OCI-LY1 (cell line): ENCODE measurements at regions not wholly inside any gene's neighbourhood (a gene's known extent, or its start where the extent isn't known, plus 50 kb on each side); places are given as distances from the start of the nearest gene placed in this dataset.

Experiments
- H2AFZ ChIP-seq: fragments of 200-600 bp; sonication (generic), shearing (Covaris generic); 2 replicates; pipeline ENCODE4 v1.6.0; 2014; ENCODE audit warnings: antibody characterized with exemption, mild to moderate bottlenecking, low read length
- H3F3A ChIP-seq: fragments of 200-600 bp; sonication (generic), shearing (Covaris generic); 2 replicates; pipeline ENCODE4 v1.6.0; 2014; ENCODE audit warnings: mild to moderate bottlenecking, antibody characterized with exemption, low read length, moderate library complexity; ENCODE audit not compliant: insufficient read depth
- H3K27ac ChIP-seq: fragments of 200-600 bp; sonication (generic); 2 replicates; pipeline ENCODE4 v1.5.1; 2014; ENCODE audit warnings: low read length, mixed run types, mild to moderate bottlenecking, low read depth; ENCODE audit not compliant: poor library complexity, severe bottlenecking
- H3K27me3 ChIP-seq: fragments of 200-600 bp; sonication (generic); 2 replicates; pipeline ENCODE4 v1.6.0; 2014; ENCODE audit warnings: antibody characterized with exemption, mild to moderate bottlenecking, low read length, moderate library complexity; ENCODE audit not compliant: insufficient read depth
- H3K36me3 ChIP-seq: fragments of 200-600 bp; sonication (generic); 2 replicates; pipeline ENCODE4 v1.6.1; 2014; ENCODE audit warnings: mild to moderate bottlenecking, antibody characterized with exemption, low read length, moderate library complexity, mixed read lengths; ENCODE audit not compliant: insufficient read depth
- H3K4me1 ChIP-seq: fragments of 200-600 bp; sonication (generic); 2 replicates; pipeline ENCODE4 v1.5.1; 2014; ENCODE audit warnings: mild to moderate bottlenecking, low read length, moderate library complexity; ENCODE audit not compliant: insufficient read depth, severe bottlenecking
- H3K4me2 ChIP-seq: fragments of 200-600 bp; sonication (generic), shearing (Covaris generic); 2 replicates; pipeline ENCODE4 v1.6.1; 2014; ENCODE audit warnings: low read length
- H3K4me3 ChIP-seq: fragments of 200-600 bp; sonication (generic); 2 replicates; pipeline ENCODE4 v1.5.1; 2014; ENCODE audit warnings: low read length, low read depth, mild to moderate bottlenecking, mixed read lengths; ENCODE audit not compliant: poor library complexity, severe bottlenecking
- H3K79me2 ChIP-seq: fragments of 200-600 bp; shearing (Covaris generic); 2 replicates; pipeline ENCODE4 v1.6.1; 2016; ENCODE audit warnings: mixed run types, low read length, mixed read lengths; ENCODE audit not compliant: insufficient read depth
- H3K9ac ChIP-seq: fragments of 200-600 bp; sonication (generic), shearing (Covaris generic); 2 replicates; pipeline ENCODE4 v1.6.1; 2014; ENCODE audit warnings: mild to moderate bottlenecking, low read length, mixed read lengths
- H3K9me2 ChIP-seq: fragments of 200-600 bp; sonication (generic), shearing (Covaris generic); 2 replicates; pipeline ENCODE4 v1.6.1; 2014; ENCODE audit warnings: low read depth, mild to moderate bottlenecking, low read length, mixed read lengths
- H3K9me3 ChIP-seq: fragments of 200-600 bp; shearing (Covaris generic); 2 replicates; pipeline ENCODE4 v1.6.1; 2014; ENCODE audit warnings: low read length, mixed read lengths
- H4K20me1 ChIP-seq: fragments of 200-600 bp; sonication (generic), shearing (Covaris generic); 2 replicates; pipeline ENCODE4 v1.6.0; 2016; ENCODE audit warnings: mild to moderate bottlenecking, low read length; ENCODE audit not compliant: insufficient read depth
- CTCF ChIP-seq: fragments of 200-600 bp; sonication (generic), shearing (Covaris generic); IDR thresholded peaks from 2 replicates; pipeline ENCODE4 v1.5.1; 2017; ENCODE audit warnings: mild to moderate bottlenecking, antibody characterized with exemption, low read length, moderate library complexity, mixed read lengths
- EZH2 ChIP-seq: fragments of 200-600 bp; sonication (generic), shearing (Covaris generic); IDR thresholded peaks from 2 replicates; pipeline ENCODE4 v1.8.0; 2017; ENCODE audit warnings: borderline replicate concordance, mixed run types, mild to moderate bottlenecking, antibody characterized with exemption, low read length, moderate library complexity, mixed read lengths

- no peaks in the 10 kb centered on the region for H3K4me1 ChIP-seq
- no peak overlapping the region for H3K9ac ChIP-seq
- H4K20me1 ChIP-seq = no peaks in the 10 kb centered on the region
- no peaks in the 10 kb centered on the region for H3K9me2 ChIP-seq
- no peaks in the 10 kb centered on the region for H3K9me3 ChIP-seq
- no peaks in the 10 kb centered on the region for H3F3A ChIP-seq
- H3K79me2 ChIP-seq = no peaks in the 10 kb centered on the region
- H3K4me3 ChIP-seq = no peak overlapping the region
- no peaks in the 10 kb centered on the region for H3K27me3 ChIP-seq
- no peak overlapping the region for H3K4me2 ChIP-seq
- TF ChIP-seq EZH2 = no peak
- no peak for TF ChIP-seq CTCF
- no peaks in the 10 kb centered on the region for H3K36me3 ChIP-seq
- no peak overlapping the region for H3K27ac ChIP-seq
- no peak overlapping the region for H2AFZ ChIP-seq
Measured at GRCh38 chr4:138455097-138455496, 212.9 kb upstream of the SLC7A11 start.

DNA sequence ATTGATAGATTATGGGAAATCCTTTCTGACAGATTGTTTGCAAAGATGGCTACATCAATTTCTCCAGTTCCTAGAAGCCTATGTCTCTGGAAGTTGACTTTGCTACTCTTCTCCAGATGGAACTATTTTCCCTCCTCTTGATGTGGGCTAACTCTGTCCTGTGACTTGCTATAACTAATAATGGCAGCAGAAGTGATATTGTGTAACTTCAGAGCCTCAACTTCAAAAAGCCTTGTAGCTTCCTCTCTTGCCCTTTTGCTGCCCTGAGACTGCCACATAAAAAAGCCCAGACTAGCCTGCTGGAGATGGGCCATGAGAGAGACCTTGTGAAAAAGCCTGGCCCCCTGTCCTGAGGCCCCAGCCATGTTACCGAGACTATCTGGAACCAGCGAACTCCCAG is 210.7 kb upstream of the SLC7A11 start:
- Histone ChIP-seq H3K9me2 (no peaks in the 10 kb centered on the region), H3F3A (no peaks in the 10 kb centered on the region), H3K4me3 (no peak overlapping the region), H3K4me2 (no peak overlapping the region), H3K79me2 (no peaks in the 10 kb centered on the region), H3K9me3 (no peaks in the 10 kb centered on the region), H2AFZ (no peak overlapping the region), H3K9ac (no peak overlapping the region), H4K20me1 (no peaks in the 10 kb centered on the region), H3K36me3 (no peaks in the 10 kb centered on the region), H3K27me3 (no peaks in the 10 kb centered on the region), H3K27ac (no peak overlapping the region), H3K4me1 (no peaks in the 10 kb centered on the region)
- no peak for TF ChIP-seq EZH2
- TF ChIP-seq CTCF = no peak

- H3K4me1 ChIP-seq = no peaks in the 10 kb centered on the region
- H3K9me3 ChIP-seq = no peaks in the 10 kb centered on the region
- H3K9ac ChIP-seq = no peak overlapping the region
- H3K4me2 ChIP-seq = no peak overlapping the region
- H3F3A ChIP-seq = no peaks in the 10 kb centered on the region
- no peak overlapping the region for H3K27ac ChIP-seq
- H3K79me2 ChIP-seq = no peaks in the 10 kb centered on the region
- no peaks in the 10 kb centered on the region for H3K27me3 ChIP-seq
- H2AFZ ChIP-seq = no peak overlapping the region
- H3K9me2 ChIP-seq = no peaks in the 10 kb centered on the region
- TF ChIP-seq CTCF (no peak), EZH2 (no peak)
- H3K4me3 ChIP-seq = no peak overlapping the region
- H3K36me3 ChIP-seq = no peaks in the 10 kb centered on the region
- no peaks in the 10 kb centered on the region for H4K20me1 ChIP-seq
Measured at GRCh38 chr4:138451276-138451663, 209.1 kb upstream of the SLC7A11 start.
